ENCODE measurements at regions not wholly inside any gene's neighbourhood (a gene's known extent, or its start where the extent isn't known, plus 50 kb on each side); places are given as distances from the start of the nearest gene placed in this dataset.

- TF ChIP-seq, protein P1, sequence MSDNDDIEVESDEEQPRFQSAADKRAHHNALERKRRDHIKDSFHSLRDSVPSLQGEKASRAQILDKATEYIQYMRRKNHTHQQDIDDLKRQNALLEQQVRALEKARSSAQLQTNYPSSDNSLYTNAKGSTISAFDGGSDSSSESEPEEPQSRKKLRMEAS (IDR thresholded peaks at IDR 0.05) = no peak
These were observed 321.4 kb upstream of the TNRC6C start for GRCh38 chr17:77636835-77637817.

GRCh38 chr17:77637818-77638575 is 320.5 kb upstream of the TNRC6C start:
- TF ChIP-seq EGR1 (IDR thresholded peaks at IDR 0.05) (no peak), TAF1 (IDR thresholded peaks at IDR 0.05; ENCODE audit: low read depth) (no peak), CREB1 (IDR thresholded peaks at IDR 0.05; ENCODE audit: low read depth) (no peak), TCF12 (IDR thresholded peaks at IDR 0.05; ENCODE audit: low read depth) (no peak), YY1 (IDR thresholded peaks at IDR 0.05; ENCODE audit: low read depth) (no peak), NFIC (IDR thresholded peaks at IDR 0.05) (no peak), TEAD4 (IDR thresholded peaks at IDR 0.05) (no peak), REST (IDR thresholded peaks at IDR 0.05; ENCODE audit: low read depth) (no peak), RAD21 (IDR thresholded peaks at IDR 0.05; ENCODE audit: low read depth) (no peak), FOXM1 (IDR thresholded peaks at IDR 0.05; ENCODE audit: borderline replicate concordance, low read depth) (no peak), EP300 (IDR thresholded peaks at IDR 0.05; ENCODE audit: borderline replicate concordance) (no peak)
- TF ChIP-seq, protein P2, sequence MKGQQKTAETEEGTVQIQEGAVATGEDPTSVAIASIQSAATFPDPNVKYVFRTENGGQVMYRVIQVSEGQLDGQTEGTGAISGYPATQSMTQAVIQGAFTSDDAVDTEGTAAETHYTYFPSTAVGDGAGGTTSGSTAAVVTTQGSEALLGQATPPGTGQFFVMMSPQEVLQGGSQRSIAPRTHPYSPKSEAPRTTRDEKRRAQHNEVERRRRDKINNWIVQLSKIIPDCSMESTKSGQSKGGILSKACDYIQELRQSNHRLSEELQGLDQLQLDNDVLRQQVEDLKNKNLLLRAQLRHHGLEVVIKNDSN (IDR thresholded peaks at IDR 0.05) = no peak
- TF ChIP-seq, protein P1 (IDR thresholded peaks at IDR 0.05) = no peak

GRCh38 chr17:77640252-77640651 is 318.3 kb upstream of the TNRC6C start:
- TF ChIP-seq TCF12 (IDR thresholded peaks at IDR 0.05; ENCODE audit: low read depth) (no peak), YY1 (IDR thresholded peaks at IDR 0.05; ENCODE audit: low read depth) (no peak)

- TF ChIP-seq REST (IDR thresholded peaks at IDR 0.05; ENCODE audit: low read depth) = no peak
- no peak for TF ChIP-seq FOXM1 (IDR thresholded peaks at IDR 0.05; ENCODE audit: borderline replicate concordance, low read depth)
- TF ChIP-seq CREB1 (IDR thresholded peaks at IDR 0.05; ENCODE audit: low read depth) = no peak
- no peak for TF ChIP-seq RAD21 (IDR thresholded peaks at IDR 0.05; ENCODE audit: low read depth)
- TF ChIP-seq, protein P2 (IDR thresholded peaks at IDR 0.05) = no peak
- no peak for TF ChIP-seq ZBTB7A (IDR thresholded peaks at IDR 0.05; ENCODE audit: low read depth)
- no peak for TF ChIP-seq EP300 (IDR thresholded peaks at IDR 0.05; ENCODE audit: borderline replicate concordance)
- TF ChIP-seq, protein P1 (IDR thresholded peaks at IDR 0.05) = no peak
These were observed 317.4 kb upstream of the TNRC6C start for GRCh38 chr17:77640916-77641605.

GRCh38 chr17:77641718-77642117 is 316.8 kb upstream of the TNRC6C start:
- TF ChIP-seq EP300 (IDR thresholded peaks at IDR 0.05; ENCODE audit: borderline replicate concordance) = no peak

All from Ishikawa (cell line).